OCI-M2 (cell line): ENCODE measurements at regions not wholly inside any gene's neighbourhood (a gene's known extent, or its start where the extent isn't known, plus 50 kb on each side); places are given as distances from the start of the nearest gene placed in this dataset.

Source experiments
- DNase-seq: peaks from one replicate; lab custom pipeline; 2025; ENCODE audit not compliant: unreplicated experiment; lab: John Stamatoyannopoulos, UW

GRCh38 chr2:204468746-204469429 is 76.4 kb upstream of the PARD3B start:
- no peak for DNase-seq

GRCh38 chr2:204470178-204470620 is 75.1 kb upstream of the PARD3B start:
- no peak for DNase-seq

DNA sequence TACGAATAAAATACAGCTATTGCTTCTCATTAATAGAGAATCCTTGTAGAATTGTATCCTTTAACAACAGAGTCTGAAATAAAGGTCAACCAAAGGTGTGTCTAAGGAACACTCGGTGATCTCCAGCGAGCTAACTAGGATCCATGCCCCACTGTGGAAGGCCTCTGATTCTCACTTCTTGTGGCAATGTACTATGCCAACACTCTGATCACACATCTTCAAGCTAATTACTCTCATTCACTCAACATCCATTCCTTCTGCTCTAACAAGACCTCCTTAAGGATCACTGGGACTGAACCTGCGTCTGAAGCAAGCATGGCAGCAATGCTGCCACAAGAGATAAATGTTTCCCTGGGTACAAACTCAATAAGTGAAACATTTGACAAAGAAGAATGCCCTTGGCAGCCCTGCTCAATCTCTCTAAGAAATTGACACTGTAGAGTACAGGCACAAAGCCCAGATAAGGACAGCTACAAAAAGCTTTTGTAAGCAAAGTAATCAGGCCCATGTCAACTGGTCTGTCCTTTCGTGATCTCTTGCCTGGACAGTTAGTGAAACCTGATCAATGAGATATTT is 74.6 kb upstream of the PARD3B start:
- DNase-seq: no peak

GRCh38 chr2:204472375-204472774 is 72.9 kb upstream of the PARD3B start:
- no peak for DNase-seq

DNA sequence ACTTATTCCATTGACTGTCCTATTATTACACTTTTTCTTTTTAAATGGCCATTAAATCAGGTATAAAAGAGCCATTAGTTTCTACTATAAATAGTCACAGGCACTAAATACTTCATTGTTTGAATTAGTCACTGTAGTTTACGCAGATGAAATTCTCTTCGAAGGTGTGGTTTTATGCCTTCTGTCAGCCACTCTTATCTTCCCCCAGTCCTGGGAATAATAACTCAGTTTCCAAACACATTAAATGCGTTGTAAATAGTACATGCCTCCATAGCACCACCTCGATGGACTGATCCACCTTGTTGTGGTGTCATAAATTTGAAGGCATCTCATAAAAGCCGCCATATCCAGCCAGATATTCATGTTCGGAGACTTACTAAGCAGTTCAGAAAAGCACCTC is 72.1 kb upstream of the PARD3B start:
- no peak for DNase-seq

- DNase-seq: no peak
Measured at GRCh38 chr2:204475399-204475798, 69.9 kb upstream of the PARD3B start.

GRCh38 chr2:204477358-204477950 is 67.8 kb upstream of the PARD3B start:
- DNase-seq: no peak

DNA sequence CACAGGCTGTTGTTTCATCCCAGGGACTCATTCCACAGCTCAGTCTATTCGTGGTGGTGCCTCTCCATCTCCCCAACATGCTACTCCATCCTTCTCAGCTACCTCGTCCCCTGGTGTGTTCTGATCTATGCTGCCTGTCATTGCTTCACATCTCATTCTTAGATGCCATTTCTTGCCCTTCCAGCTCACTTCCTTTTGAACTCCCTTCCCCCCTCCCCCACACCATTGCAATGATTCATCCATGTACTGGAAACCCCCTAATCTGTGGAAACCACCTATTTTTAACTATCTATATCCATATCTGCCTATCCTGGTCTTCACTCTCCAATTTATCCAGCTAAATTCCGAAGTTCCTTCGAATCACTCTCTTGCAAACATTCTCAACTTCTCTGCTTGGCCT is 65.7 kb upstream of the PARD3B start:
- no peak for DNase-seq

DNA sequence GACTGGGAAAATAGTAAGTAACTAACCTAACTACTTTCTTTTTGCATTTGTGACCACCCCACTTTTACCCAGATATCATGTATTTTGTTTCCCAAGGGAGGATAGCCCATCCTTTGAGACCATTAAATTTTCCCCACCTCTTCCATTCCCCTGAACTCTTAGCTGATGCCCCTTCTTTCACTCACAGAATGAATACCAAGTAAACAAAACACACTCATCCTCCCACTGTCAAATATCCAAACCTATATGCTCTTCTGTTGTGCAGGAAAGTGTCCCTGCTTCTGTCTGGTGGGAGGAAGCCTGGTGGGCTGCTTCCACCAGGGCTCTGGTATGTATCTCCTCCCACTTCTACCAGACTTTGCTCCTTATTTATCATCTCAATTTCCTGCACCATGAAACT is 64.6 kb upstream of the PARD3B start:
- no peak for DNase-seq

DNA sequence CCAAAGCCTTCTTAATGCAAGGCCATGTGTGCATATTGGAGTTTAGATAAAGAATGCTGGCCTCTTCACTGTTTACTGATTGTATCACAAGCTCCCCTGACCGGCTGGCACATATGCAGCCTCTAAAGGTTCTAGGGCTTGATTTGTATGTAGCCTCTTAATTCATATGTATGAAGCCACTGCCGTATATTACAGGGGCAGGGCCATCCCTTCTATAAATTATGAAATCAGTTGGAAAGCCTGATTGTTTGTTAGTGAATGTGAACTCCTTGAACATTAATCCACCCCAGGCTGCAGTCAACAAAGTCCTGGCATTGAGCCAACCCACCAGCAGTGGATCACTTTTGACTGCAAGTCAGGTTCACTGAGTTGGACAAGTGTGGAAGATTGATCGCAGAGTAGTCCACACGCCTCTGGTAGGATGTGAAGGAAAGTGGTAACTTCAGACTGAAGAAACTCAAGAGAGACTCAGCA is 61.6 kb upstream of the PARD3B start:
- DNase-seq: no peak

- no peak for DNase-seq
Measured at GRCh38 chr2:204486321-204486720, 59.0 kb upstream of the PARD3B start.

GRCh38 chr2:204486805-204487204 is 58.5 kb upstream of the PARD3B start:
- DNase-seq: no peak

DNA sequence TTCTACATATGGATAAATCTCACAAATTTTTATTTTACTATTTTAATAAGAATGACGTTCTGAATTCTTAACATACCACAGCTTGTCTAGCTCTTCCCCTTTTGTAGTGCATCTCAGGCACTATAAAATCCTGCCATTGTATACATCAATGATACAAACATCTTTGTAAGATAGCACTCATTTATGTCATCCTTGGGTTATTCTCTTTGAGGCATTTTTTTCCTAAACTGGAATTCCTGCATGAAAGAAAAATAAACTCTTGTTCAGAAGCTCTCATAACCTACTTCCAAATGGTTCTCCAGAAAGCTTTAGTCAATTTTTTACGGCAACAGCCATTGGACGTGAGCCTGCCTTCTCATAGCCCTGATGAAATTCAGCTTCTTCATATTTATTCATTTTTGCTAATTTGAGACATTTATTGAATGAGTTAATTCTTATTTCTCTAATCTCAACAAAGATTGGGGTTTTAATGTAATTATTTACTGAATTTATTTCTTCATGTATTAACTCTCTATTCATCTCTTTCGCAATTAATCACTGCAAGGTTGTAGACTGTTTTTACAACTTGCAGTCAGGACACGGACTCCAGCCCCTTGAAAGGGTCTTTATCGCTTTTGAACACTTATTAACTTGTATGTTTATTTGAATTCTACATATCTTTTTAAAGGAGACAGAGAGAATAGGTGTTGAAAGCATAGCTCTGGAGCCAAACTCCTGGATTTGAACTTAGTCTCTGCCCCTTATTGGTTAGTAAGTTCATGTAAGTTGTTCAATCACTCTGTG is 57.6 kb upstream of the PARD3B start:
- DNase-seq: no peak

DNA sequence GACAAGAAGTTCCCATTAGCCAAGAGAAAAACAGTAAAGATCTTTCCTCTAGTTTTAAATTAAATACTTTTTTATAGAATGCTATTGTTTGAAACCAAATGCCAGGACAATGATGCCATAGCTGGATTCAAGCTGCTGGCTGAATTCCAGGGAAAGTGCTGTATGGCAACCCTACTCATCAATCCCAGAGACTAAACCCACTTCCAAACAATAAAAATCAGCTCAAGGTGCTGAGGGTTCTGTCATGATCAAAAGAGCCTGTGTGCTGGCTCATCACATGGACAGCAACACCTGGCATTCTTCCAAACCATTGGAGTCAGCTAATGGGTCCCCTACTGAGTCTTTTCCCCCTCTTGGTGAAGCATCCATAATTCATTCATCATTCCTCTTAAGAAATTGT is 53.7 kb upstream of the PARD3B start:
- no peak for DNase-seq

DNA sequence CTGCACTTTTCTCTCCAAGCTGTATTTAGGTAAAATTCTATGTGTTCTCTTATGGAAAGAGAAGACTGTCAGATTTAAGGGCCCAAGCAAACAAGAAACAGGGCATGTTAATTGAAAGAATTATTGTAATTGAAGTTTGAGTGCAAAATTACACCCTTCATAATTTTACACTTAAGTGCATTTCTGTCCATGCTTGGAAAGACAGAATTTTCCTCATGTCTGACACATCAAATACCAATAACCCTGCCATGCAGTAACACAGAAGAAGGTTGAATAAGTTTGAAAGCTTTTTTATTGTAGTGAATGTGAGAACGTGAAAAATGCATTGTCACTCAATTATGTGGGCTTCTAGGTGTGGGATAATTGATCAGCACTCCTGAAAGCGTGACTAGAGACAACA is 52.9 kb upstream of the PARD3B start:
- DNase-seq: no peak

DNA sequence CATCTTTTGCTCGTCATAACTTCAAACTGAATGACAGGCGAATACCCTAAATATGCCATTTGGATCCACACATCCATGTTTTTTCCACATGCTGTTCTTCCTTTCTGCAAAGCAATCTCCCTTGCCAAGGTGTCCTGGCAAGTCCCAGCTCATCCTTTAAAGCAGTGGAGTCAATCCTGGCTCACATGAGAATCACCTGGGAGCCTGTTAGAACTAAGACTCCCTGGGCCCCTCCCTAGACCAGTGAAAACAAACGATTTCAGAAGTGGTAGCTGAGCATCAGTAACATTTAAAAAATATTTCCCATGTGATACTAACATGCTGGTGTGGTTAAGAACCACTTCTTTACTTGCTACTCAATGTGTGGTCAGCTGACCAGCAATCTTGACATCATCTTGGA is 50.6 kb upstream of the PARD3B start:
- no peak for DNase-seq

GRCh38 chr2:204495381-204495780 is 49.9 kb upstream of the PARD3B start:
- no peak for DNase-seq
